HepG2 (cell line): ENCODE measurements at regions not wholly inside any gene's neighbourhood (a gene's known extent, or its start where the extent isn't known, plus 50 kb on each side); places are given as distances from the start of the nearest gene placed in this dataset.

ENCODE experiments used
- ATAC-seq: fragments of 200-7000 bp; cut with Tn5 transposase; 3 replicates; pipeline ENCODE4 v1.9.1; 2020; ENCODE audit warnings: mild to moderate bottlenecking, moderate library complexity
- BruUV-seq: library from RNA; stranded (reverse); fragments of 400-500 nt; replicated peaks from 2 replicates; lab custom pipeline; 2021; lab: Mats Ljungman, UMichigan
- CTCF ChIA-PET: fragments of 300-600 bp; formaldehyde crosslinking; extraction: SDS; loops from one replicate; lab custom pipeline; 2021; ENCODE audit warnings: low total read pairs, inconsistent platforms, low intra/inter-chr PET ratio; lab: Yijun Ruan, JAX
- POLR2A ChIA-PET: fragments of 350-600 bp; sonication (Branson Sonifier 250); formaldehyde crosslinking; loops from one replicate; lab custom pipeline; 2020; ENCODE audit warnings: antibody characterized with exemption, inconsistent platforms; lab: Yijun Ruan, JAX
- DNase-seq: peaks from one replicate; pipeline ENCODE4 v3.0.0-alpha.2; 2015; ENCODE audit warnings: low spot score
- FAIRE-seq: peaks from 3 replicates; lab custom pipeline; 2011; peaks lifted over from hg19 to GRCh38; lab: Jason Lieb, UNC
- H2AFZ ChIP-seq: one replicate; pipeline ENCODE4 v1.6.1; 2011; ENCODE audit warnings: low read length, inconsistent platforms
- H3K27ac ChIP-seq: fragments of 300-600 bp; 3 replicates; pipeline ENCODE4 v1.8.0; 2011; ENCODE audit warnings: mixed run types, mild to moderate bottlenecking, mixed read lengths, low read length, inconsistent platforms; ENCODE audit not compliant: insufficient read depth; ENCODE audit errors: extremely low read length
- H3K27me3 ChIP-seq, 2 experiments: fragments of 200-600 bp in 1 of 2; 2 replicates in 1 of 2; 3 replicates in 1 of 2; pipeline versions ENCODE4 v1.6.0 to v1.8.0; 2011; ENCODE audit warnings: low read length in 2 of 2, mild to moderate bottlenecking in 2 of 2, moderate library complexity in 2 of 2, inconsistent platforms in 1 of 2; ENCODE audit not compliant: insufficient read depth in 2 of 2, control insufficient read depth in 1 of 2
- H3K36me3 ChIP-seq, 2 experiments: fragments of 200-600 bp in 1 of 2; replicated peaks in 1 of 2; 2 replicates in 1 of 2; 3 replicates in 1 of 2; pipeline versions ENCODE4 v1.5.1 to v1.8.0; 2011; ENCODE audit warnings: low read length in 2 of 2, inconsistent platforms in 1 of 2; ENCODE audit not compliant: insufficient read depth in 2 of 2, control insufficient read depth in 1 of 2
- H3K4me1 ChIP-seq: 2 replicates; pipeline ENCODE4 v1.5.1; 2012; ENCODE audit warnings: low read length, inconsistent platforms; ENCODE audit not compliant: insufficient read depth
- H3K4me2 ChIP-seq: 2 replicates; pipeline ENCODE4 v1.6.0; 2011; ENCODE audit warnings: low read depth, low read length, inconsistent platforms
- H3K4me3 ChIP-seq, 3 experiments: fragments of 200-600 bp in 1 of 3; sonication (generic), shearing (Covaris generic) in 1 of 3; replicated peaks in 1 of 3; 2 replicates each; pipeline ENCODE4 v1.5.1; 2011 to 2016; ENCODE audit warnings: low read length in 3 of 3, inconsistent platforms in 2 of 3, low read depth in 2 of 3, mild to moderate bottlenecking in 2 of 3, control low read depth in 1 of 3, mixed read lengths in 1 of 3; ENCODE audit not compliant: insufficient read depth in 1 of 3
- H3K79me2 ChIP-seq: one replicate; pipeline ENCODE4 v1.6.1; 2011; ENCODE audit warnings: low read length, inconsistent platforms; ENCODE audit not compliant: insufficient read depth
- H3K9ac ChIP-seq: 2 replicates; pipeline ENCODE4 v1.6.0; 2011; ENCODE audit warnings: mild to moderate bottlenecking, low read depth, low read length, inconsistent platforms; ENCODE audit not compliant: insufficient read depth
- H3K9me3 ChIP-seq: 2 replicates; pipeline ENCODE4 v1.5.1; 2012; ENCODE audit warnings: mild to moderate bottlenecking, low read length
- H4K20me1 ChIP-seq: 2 replicates; pipeline ENCODE4 v1.6.0; 2011; ENCODE audit warnings: inconsistent platforms, mild to moderate bottlenecking, low read length, moderate library complexity; ENCODE audit not compliant: insufficient read depth
- AKAP8 ChIP-seq: sonication (generic); formaldehyde crosslinking; IDR thresholded peaks from 2 replicates; pipeline ENCODE4 v1.5.1; 2020; ENCODE audit warnings: mild to moderate bottlenecking, missing genetic modification reagents
- GPBP1L1 ChIP-seq: sonication (generic); formaldehyde crosslinking; IDR thresholded peaks from 2 replicates; pipeline ENCODE4 v1.5.0; 2020; ENCODE audit warnings: mild to moderate bottlenecking, missing genetic modification reagents
- GZF1 ChIP-seq: sonication (generic); formaldehyde crosslinking; IDR thresholded peaks from 2 replicates; pipeline ENCODE4 v1.5.1; 2020; ENCODE audit warnings: mild to moderate bottlenecking, missing genetic modification reagents
- MXD1 ChIP-seq: sonication (generic); formaldehyde crosslinking; IDR thresholded peaks from 2 replicates; pipeline ENCODE4 v1.4.0; 2020; ENCODE audit warnings: mild to moderate bottlenecking, missing genetic modification reagents
- POGZ ChIP-seq: sonication (generic); formaldehyde crosslinking; IDR thresholded peaks from 2 replicates; pipeline ENCODE4 v1.4.0; 2020; ENCODE audit warnings: mild to moderate bottlenecking, missing genetic modification reagents
- POLR2AphosphoS2 ChIP-seq: IDR thresholded peaks from 2 replicates; pipeline ENCODE4 v1.6.1; 2011; ENCODE audit warnings: low read depth, low read length, improper control_type of control experiment
- SMARCC2 ChIP-seq: fragments of 450-650 bp; IDR thresholded peaks from 2 replicates; pipeline ENCODE4 v1.6.1; 2017; ENCODE audit warnings: antibody characterized with exemption, mild to moderate bottlenecking
- SYNCRIP ChIP-seq: fragments of 200-400 bp; formaldehyde crosslinking; IDR thresholded peaks from 2 replicates; pipeline ENCODE4 v1.6.1; 2018; ENCODE audit warnings: mild to moderate bottlenecking, low read depth, low read length; ENCODE audit not compliant: insufficient read depth
- TEAD3 ChIP-seq: optimal IDR thresholded peaks from 2 replicates; pipeline ENCODE3; 2016; ENCODE audit warnings: borderline replicate concordance
- ZFP1 ChIP-seq: IDR thresholded peaks from 2 replicates; pipeline ENCODE4 v1.6.1; 2016
- ZNF530 ChIP-seq: sonication (generic); formaldehyde crosslinking; IDR thresholded peaks from 2 replicates; pipeline ENCODE4 v1.5.0; 2020; ENCODE audit warnings: low read depth, mild to moderate bottlenecking, missing genetic modification reagents
- ZNF567 ChIP-seq: sonication (generic); formaldehyde crosslinking; IDR thresholded peaks from 2 replicates; pipeline ENCODE4 v1.8.1; 2023; ENCODE audit warnings: mild to moderate bottlenecking, missing genetic modification reagents, borderline replicate concordance
- ZNF747 ChIP-seq: sonication (generic); formaldehyde crosslinking; IDR thresholded peaks from 2 replicates; pipeline ENCODE4 v1.8.1; 2023; ENCODE audit warnings: missing genetic modification reagents, mild to moderate bottlenecking, borderline replicate concordance
- ZNF766 ChIP-seq: sonication (generic); formaldehyde crosslinking; IDR thresholded peaks from 2 replicates; pipeline ENCODE4 v1.5.0; 2020; ENCODE audit warnings: missing genetic modification reagents, borderline replicate concordance
- WGBS: methylation state at CpG from one replicate; pipeline ENCODE4 v1.1.6; 2017; ENCODE audit warnings: low lambda C conversion rate; 5-methylcytosine and 5-hydroxymethylcytosine counted together
- in situ Hi-C: cut with HindIII; loops from 2 replicates; pipeline ENCODE4 v1.10.0; 2017; ENCODE audit warnings: low pct_unique_long_range_greater_than_20kb; ENCODE audit not compliant: extremely low pct_ligation_motif_present
- intact Hi-C: fragments of 100-400 bp; cut with micrococcal nuclease; formaldehyde crosslinking; loops from one replicate; pipeline ENCODE4 v1.10.0; 2022; ENCODE audit not compliant: unreplicated experiment
- TF ChIP-seq, protein P1 (sequence below): sonication (generic); formaldehyde crosslinking; IDR thresholded peaks from 2 replicates; pipeline ENCODE4 v1.4.0; 2020; ENCODE audit warnings: missing genetic modification reagents, borderline replicate concordance
- TF ChIP-seq, protein P2 (sequence below): sonication (generic); formaldehyde crosslinking; IDR thresholded peaks from 2 replicates; pipeline ENCODE4 v1.5.0; 2020; ENCODE audit warnings: mild to moderate bottlenecking, missing genetic modification reagents

- no peak for TF ChIP-seq SYNCRIP
These were observed 156.1 kb upstream of the KIF2A start (continued) for GRCh38 chr5:62149879-62150278.

DNA sequence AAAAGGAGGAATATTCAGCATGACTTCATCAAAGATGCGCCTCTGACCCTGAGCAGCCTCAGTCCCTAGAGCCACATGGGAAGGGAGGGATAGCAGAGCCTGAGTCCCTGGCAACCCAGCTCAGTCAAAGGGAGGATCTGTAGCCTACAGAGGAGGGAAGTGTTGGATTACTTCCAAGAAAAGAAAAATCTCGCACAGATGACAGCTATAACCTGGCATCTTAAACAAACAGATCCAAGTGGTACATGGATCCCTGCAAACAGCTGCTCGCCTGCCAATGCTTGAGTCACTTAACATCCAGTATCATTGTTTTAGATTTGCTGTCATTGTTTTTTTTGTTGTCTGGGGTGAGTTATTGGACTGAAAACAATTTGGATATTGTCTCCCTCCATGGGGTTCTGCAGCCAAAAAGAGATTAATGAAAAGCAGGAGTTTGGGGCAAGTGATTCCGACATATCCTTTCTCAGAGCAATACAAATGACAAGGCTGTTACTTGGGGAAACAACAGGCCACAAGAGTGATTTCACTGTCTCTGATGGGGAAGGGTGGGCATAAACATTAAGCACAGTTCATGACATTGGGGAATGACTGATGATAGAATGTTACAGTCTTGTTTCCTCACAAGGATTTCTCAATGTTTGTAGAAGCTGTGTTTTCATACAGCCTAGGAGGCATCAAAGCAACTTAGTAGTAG lies 153.5 kb upstream of the KIF2A start:
- H3K9ac ChIP-seq: no peak overlapping the region
- no peak for ATAC-seq
- H3K27ac ChIP-seq: no peak overlapping the region
- no peak overlapping the region for H3K4me3 ChIP-seq
- no peaks in the 10 kb centered on the region for H3K36me3 ChIP-seq
- POLR2A ChIA-PET: no interaction called here
- intact Hi-C loops: no loop called here
- in situ Hi-C loops: no loop called here
- H3K27me3 ChIP-seq: no peaks in the 10 kb centered on the region; a peak in 1 of 5 replicates
- FAIRE-seq: no peak
- H3K4me1 ChIP-seq: no peaks in the 10 kb centered on the region
- 6% methylated on average over 4 of the region's 4 CpGs for WGBS
- H4K20me1 ChIP-seq: no peaks in the 10 kb centered on the region
- CTCF ChIA-PET: no interaction called here
- H3K79me2 ChIP-seq: no peaks in the 10 kb centered on the region
- H2AFZ ChIP-seq: no peak overlapping the region
- no TSS peak for BruUV-seq
- no peaks in the 10 kb centered on the region; the same call in 1 of the 2 replicates for H3K9me3 ChIP-seq
- H3K4me2 ChIP-seq: no peak overlapping the region
- DNase-seq: no peak
- no peak for TF ChIP-seq ZNF530 (CRISPR knock-in tag)
- TF ChIP-seq, protein P1, sequence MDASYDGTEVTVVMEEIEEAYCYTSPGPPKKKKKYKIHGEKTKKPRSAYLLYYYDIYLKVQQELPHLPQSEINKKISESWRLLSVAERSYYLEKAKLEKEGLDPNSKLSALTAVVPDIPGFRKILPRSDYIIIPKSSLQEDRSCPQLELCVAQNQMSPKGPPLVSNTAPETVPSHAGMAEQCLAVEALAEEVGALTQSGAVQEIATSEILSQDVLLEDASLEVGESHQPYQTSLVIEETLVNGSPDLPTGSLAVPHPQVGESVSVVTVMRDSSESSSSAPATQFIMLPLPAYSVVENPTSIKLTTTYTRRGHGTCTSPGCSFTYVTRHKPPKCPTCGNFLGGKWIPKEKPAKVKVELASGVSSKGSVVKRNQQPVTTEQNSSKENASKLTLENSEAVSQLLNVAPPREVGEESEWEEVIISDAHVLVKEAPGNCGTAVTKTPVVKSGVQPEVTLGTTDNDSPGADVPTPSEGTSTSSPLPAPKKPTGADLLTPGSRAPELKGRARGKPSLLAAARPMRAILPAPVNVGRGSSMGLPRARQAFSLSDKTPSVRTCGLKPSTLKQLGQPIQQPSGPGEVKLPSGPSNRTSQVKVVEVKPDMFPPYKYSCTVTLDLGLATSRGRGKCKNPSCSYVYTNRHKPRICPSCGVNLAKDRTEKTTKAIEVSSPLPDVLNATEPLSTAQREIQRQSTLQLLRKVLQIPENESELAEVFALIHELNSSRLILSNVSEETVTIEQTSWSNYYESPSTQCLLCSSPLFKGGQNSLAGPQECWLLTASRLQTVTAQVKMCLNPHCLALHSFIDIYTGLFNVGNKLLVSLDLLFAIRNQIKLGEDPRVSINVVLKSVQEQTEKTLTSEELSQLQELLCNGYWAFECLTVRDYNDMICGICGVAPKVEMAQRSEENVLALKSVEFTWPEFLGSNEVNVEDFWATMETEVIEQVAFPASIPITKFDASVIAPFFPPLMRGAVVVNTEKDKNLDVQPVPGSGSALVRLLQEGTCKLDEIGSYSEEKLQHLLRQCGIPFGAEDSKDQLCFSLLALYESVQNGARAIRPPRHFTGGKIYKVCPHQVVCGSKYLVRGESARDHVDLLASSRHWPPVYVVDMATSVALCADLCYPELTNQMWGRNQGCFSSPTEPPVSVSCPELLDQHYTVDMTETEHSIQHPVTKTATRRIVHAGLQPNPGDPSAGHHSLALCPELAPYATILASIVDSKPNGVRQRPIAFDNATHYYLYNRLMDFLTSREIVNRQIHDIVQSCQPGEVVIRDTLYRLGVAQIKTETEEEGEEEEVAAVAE (CRISPR knock-in tag): no peak
- no peak for TF ChIP-seq SMARCC2
- no peak for TF ChIP-seq ZFP1 (CRISPR knock-in tag)
- no peak for TF ChIP-seq POGZ
- TF ChIP-seq MXD1 (CRISPR knock-in tag): no peak
- no peak for TF ChIP-seq AKAP8 (CRISPR knock-in tag)
- TF ChIP-seq TEAD3: no peak
- TF ChIP-seq POLR2AphosphoS2: no peak
- TF ChIP-seq, protein P2, sequence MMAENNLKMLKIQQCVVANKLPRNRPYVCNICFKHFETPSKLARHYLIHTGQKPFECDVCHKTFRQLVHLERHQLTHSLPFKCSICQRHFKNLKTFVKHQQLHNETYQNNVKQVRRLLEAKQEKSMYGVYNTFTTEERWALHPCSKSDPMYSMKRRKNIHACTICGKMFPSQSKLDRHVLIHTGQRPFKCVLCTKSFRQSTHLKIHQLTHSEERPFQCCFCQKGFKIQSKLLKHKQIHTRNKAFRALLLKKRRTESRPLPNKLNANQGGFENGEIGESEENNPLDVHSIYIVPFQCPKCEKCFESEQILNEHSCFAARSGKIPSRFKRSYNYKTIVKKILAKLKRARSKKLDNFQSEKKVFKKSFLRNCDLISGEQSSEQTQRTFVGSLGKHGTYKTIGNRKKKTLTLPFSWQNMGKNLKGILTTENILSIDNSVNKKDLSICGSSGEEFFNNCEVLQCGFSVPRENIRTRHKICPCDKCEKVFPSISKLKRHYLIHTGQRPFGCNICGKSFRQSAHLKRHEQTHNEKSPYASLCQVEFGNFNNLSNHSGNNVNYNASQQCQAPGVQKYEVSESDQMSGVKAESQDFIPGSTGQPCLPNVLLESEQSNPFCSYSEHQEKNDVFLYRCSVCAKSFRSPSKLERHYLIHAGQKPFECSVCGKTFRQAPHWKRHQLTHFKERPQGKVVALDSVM (CRISPR knock-in tag): no peak
- no peak for TF ChIP-seq ZNF766
- no peak for TF ChIP-seq ZNF567 (CRISPR knock-in tag)
- TF ChIP-seq ZNF747 (CRISPR knock-in tag): no peak
- no peak for TF ChIP-seq GPBP1L1 (CRISPR knock-in tag)
- TF ChIP-seq GZF1: no peak
